ENCODE measurements at regions not wholly inside any gene's neighbourhood (a gene's known extent, or its start where the extent isn't known, plus 50 kb on each side); places are given as distances from the start of the nearest gene placed in this dataset.

- Mint-ChIP-seq H3K4me3 (no peak overlapping the region), H3K27ac (no peak overlapping the region), H3K9me3 (peaks cover 6% of the 10 kb centered on the region; the same call in 1 of the 3 replicates), H3K36me3 (ENCODE audit: low read depth) (no peaks in the 10 kb centered on the region), H3K27me3 (ENCODE audit: insufficient read depth, low read depth, poor library complexity) (no peaks in the 10 kb centered on the region), H3K4me1 (no peaks in the 10 kb centered on the region)
- DNase-seq (ENCODE audit: low spot score): no peak
- Histone ChIP-seq H2AFZ (no peak overlapping the region), H3K27ac (ENCODE audit: low read depth) (no peak overlapping the region), H3F3A (replicated peaks; ENCODE audit: low read depth) (no peaks in the 10 kb centered on the region), H3K4me3 (no peak overlapping the region), H4K20me1 (replicated peaks; ENCODE audit: insufficient read depth) (no peaks in the 10 kb centered on the region), H3K27me3 (ENCODE audit: insufficient read depth) (no peaks in the 10 kb centered on the region), H3K79me2 (replicated peaks; ENCODE audit: insufficient read depth) (no peaks in the 10 kb centered on the region), H3K4me2 (no peak overlapping the region), H3K4me1 (ENCODE audit: insufficient read depth) (no peaks in the 10 kb centered on the region), H3K9me2 (ENCODE audit: insufficient read depth) (no peaks in the 10 kb centered on the region), H3K36me3 (ENCODE audit: insufficient read depth) (no peaks in the 10 kb centered on the region)
- ATAC-seq: no peak
- TF ChIP-seq ZNF114 (CRISPR knock-in tag; IDR thresholded peaks at IDR 0.05): no peak
- no peak for TF ChIP-seq ZNF331 (CRISPR knock-in tag; IDR thresholded peaks at IDR 0.05; ENCODE audit: low read depth)
- no peak for TF ChIP-seq POLR2AphosphoS5 (IDR thresholded peaks at IDR 0.05; ENCODE audit: low read depth)
- no peak for TF ChIP-seq JUNB (IDR thresholded peaks at IDR 0.05; ENCODE audit: unreplicated experiment)
- no peak for TF ChIP-seq CREB1 (CRISPR knock-in tag; IDR thresholded peaks at IDR 0.05; ENCODE audit: low read depth)
- TF ChIP-seq EZH2phosphoT487 (IDR thresholded peaks at IDR 0.05; ENCODE audit: unreplicated experiment): no peak
- TF ChIP-seq STAT1 (IDR thresholded peaks at IDR 0.05; ENCODE audit: unreplicated experiment): no peak
- no peak for TF ChIP-seq REST (IDR thresholded peaks at IDR 0.05; ENCODE audit: unreplicated experiment)
- no peak for TF ChIP-seq ETS1 (IDR thresholded peaks at IDR 0.05)
- no peak for TF ChIP-seq NANOG (IDR thresholded peaks at IDR 0.05; ENCODE audit: borderline replicate concordance)
- no peak for TF ChIP-seq CTCF (conservative IDR thresholded peaks at IDR 0.05; ENCODE audit: low read depth in 2 of 2)
- TF ChIP-seq ZNF462 (CRISPR knock-in tag; IDR thresholded peaks at IDR 0.05): no peak
- no peak for TF ChIP-seq EZH2 (IDR thresholded peaks at IDR 0.05; ENCODE audit: low read depth, unreplicated experiment)
Observed at GRCh38 chr13:103795892-103796478, 729.8 kb upstream of the SLC10A2 start.

Data from GM23338 (cell line).